ENCODE measurements at regions not wholly inside any gene's neighbourhood (a gene's known extent, or its start where the extent isn't known, plus 50 kb on each side); places are given as distances from the start of the nearest gene placed in this dataset.

DNA sequence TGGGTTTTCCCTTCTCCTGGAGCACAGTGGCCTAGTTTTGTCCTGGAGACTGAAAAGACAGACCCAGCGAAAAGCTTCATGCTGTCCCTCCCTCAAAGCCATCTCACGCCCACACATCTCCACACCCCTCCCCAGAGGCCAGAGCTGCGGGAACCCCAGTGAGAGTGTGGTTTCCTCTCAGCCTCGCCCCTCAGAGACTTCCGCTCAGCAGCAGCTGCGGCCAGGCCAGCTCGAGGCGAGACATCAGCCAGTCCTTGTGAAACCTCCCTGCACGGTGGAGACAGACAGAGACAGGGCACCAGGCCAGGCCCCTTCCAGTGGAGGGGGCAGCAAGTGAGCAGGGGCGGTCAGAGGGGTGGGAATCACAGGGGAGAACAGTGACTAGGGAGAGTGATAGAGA lies 77.0 kb upstream of the TNRC6C start:
- no peaks in the 10 kb centered on the region for H3K9me3 ChIP-seq
- no peak overlapping the region for H3K4me3 ChIP-seq
- peaks cover 37% of the 10 kb centered on the region for H3K4me1 ChIP-seq
- H3K27me3 ChIP-seq = no peaks in the 10 kb centered on the region
- no peaks in the 10 kb centered on the region for H3K36me3 ChIP-seq
- peak overlapping the region; percentile 32 for H3K27ac ChIP-seq
- TF ChIP-seq, protein P1, sequence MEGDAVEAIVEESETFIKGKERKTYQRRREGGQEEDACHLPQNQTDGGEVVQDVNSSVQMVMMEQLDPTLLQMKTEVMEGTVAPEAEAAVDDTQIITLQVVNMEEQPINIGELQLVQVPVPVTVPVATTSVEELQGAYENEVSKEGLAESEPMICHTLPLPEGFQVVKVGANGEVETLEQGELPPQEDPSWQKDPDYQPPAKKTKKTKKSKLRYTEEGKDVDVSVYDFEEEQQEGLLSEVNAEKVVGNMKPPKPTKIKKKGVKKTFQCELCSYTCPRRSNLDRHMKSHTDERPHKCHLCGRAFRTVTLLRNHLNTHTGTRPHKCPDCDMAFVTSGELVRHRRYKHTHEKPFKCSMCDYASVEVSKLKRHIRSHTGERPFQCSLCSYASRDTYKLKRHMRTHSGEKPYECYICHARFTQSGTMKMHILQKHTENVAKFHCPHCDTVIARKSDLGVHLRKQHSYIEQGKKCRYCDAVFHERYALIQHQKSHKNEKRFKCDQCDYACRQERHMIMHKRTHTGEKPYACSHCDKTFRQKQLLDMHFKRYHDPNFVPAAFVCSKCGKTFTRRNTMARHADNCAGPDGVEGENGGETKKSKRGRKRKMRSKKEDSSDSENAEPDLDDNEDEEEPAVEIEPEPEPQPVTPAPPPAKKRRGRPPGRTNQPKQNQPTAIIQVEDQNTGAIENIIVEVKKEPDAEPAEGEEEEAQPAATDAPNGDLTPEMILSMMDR (IDR thresholded peaks at IDR 0.05) = no peak
- TF ChIP-seq POLR2AphosphoS5 (IDR thresholded peaks at IDR 0.05; ENCODE audit: insufficient read depth in 1 of 2, low read depth in 1 of 2) (peak in 1 of 2 donors; percentile 40), POLR2A (IDR thresholded peaks at IDR 0.05) (no peak)
- DNase-seq (ENCODE audit: extremely low spot score in 2 of 2) = no peak
- intact Hi-C loops (cut with DNase I) = no loop called here

DNA sequence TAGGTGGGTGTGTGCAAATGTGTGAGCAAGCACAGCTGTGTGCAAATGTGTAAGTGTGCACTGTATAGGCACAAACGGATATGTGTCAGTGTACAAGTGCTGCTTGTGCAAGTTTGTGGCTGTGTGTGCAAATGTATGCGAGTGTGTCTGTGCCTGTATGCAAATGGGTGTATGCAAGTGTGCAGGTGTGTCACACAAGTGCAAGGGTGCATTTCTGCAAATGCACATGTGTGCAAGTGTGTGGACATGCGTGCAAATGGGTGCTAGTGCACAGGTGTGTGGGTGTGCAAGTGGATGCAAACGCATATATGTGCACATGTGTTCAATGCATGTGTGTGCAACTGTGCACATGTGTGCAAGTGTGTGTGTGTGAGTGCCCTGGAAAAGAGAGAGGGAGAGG lies 76.5 kb upstream of the TNRC6C start:
- no peak overlapping the region for H3K4me3 ChIP-seq
- no peaks in the 10 kb centered on the region for H3K9me3 ChIP-seq
- H3K36me3 ChIP-seq = no peaks in the 10 kb centered on the region
- no peak overlapping the region for H3K27ac ChIP-seq
- intact Hi-C loops (cut with DNase I) = no loop called here
- H3K27me3 ChIP-seq = no peaks in the 10 kb centered on the region
- TF ChIP-seq, protein P1 (IDR thresholded peaks at IDR 0.05) = no peak
- TF ChIP-seq POLR2A (IDR thresholded peaks at IDR 0.05) (no peak), POLR2AphosphoS5 (IDR thresholded peaks at IDR 0.05; ENCODE audit: insufficient read depth in 1 of 2, low read depth in 1 of 2) (no peak)
- DNase-seq (ENCODE audit: extremely low spot score in 2 of 2) = no peak
- H3K4me1 ChIP-seq = peaks cover 40% of the 10 kb centered on the region

DNA sequence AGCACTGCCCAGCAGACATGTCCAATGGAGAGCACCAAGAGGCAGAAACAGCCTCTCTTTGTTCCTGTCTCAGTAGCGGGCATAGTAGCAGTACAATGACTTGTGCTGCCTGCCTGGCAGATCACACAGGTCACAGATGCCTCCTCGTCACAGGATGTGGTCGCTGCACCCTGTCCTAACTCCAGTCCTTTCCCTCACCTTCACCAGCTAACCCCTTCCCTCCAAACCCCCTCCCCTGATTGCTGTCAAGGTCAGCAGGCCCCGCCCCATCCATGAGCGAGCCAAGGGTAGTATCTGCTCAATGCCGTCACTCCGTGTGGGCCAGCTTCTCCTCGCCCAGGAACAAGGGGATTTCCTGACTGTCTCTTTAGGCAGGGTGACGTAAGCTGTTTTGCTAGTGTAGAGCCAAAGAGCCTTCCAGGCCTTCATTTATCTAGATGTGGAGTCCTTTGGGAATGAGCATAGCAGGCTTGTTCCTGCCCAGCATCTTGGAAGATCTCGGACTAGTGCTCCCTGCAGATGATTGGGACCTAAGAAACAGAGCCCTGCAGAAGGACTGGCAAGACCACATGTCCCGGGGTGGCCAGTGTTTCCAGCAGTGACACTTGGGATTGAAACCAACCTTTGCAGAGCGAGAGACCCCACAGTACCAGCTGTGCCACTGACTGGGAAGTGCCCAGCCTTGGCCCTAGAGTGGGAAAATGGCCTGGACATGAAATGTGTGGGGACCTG lies 75.9 kb upstream of the TNRC6C start:
- Histone ChIP-seq H3K27ac (peak overlapping the region; percentile 17), H3K36me3 (no peaks in the 10 kb centered on the region), H3K27me3 (no peaks in the 10 kb centered on the region), H3K4me3 (no peak overlapping the region), H3K4me1 (peaks cover 46% of the 10 kb centered on the region), H3K9me3 (no peaks in the 10 kb centered on the region)
- TF ChIP-seq POLR2A (IDR thresholded peaks at IDR 0.05) = no peak
- no peak for TF ChIP-seq POLR2AphosphoS5 (IDR thresholded peaks at IDR 0.05; ENCODE audit: insufficient read depth in 1 of 2, low read depth in 1 of 2)
- TF ChIP-seq, protein P1 (IDR thresholded peaks at IDR 0.05) = no peak
- no peak for DNase-seq (ENCODE audit: extremely low spot score in 2 of 2)
- intact Hi-C loops (cut with DNase I) = no loop called here

DNA sequence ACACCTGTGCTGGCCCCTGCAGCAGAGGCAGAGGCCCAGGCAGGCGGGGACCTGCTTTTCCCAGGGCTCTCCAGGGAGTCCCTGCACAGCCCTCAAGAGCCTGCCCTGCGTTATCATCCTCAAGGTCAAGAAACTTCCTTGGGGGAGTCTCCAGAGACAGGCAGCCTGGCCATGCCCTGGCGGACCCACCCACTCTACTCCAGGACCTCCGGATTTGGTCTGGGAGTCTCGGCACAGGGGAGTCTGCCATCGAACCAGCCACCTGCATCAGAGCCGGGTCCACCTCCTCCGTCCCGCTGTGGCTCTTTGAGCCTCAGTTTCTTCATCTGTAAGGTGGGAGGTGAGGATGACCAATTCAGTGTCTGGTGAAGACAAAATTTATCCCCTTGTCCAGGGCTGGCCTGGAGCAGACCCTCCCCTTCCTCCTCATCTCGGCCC lies 75.3 kb upstream of the TNRC6C start:
- TF ChIP-seq POLR2A (IDR thresholded peaks at IDR 0.05) (no peak), POLR2AphosphoS5 (IDR thresholded peaks at IDR 0.05; ENCODE audit: insufficient read depth in 1 of 2, low read depth in 1 of 2) (no peak)
- TF ChIP-seq, protein P1 (IDR thresholded peaks at IDR 0.05) = no peak
- Histone ChIP-seq H3K4me1 (peaks cover 52% of the 10 kb centered on the region), H3K9me3 (no peaks in the 10 kb centered on the region), H3K27ac (peak overlapping the region; percentile 17), H3K4me3 (no peak overlapping the region), H3K36me3 (no peaks in the 10 kb centered on the region), H3K27me3 (no peaks in the 10 kb centered on the region)
- intact Hi-C loops (cut with DNase I) = no loop called here
- no peak for DNase-seq (ENCODE audit: extremely low spot score in 2 of 2)

DNA sequence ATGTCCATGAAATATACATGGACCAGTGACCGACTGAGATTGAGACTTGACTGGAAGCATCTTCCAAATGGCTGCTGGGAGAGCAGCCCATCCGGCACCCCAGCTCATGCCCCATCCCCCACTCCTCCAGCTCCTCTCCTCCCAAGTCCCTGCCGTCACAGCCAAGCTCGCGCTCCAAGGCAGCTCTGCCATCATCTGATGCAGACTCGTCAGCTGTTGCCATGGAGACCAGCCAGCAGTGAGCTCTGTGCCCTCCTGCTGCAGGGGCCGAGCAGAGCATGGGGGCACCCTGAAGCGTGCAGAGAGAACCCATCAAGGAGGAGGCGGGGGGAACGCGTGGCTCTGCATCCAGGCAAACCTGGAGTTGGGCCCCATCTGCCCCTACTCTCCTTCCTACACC lies 74.5 kb upstream of the TNRC6C start:
- TF ChIP-seq POLR2AphosphoS5 (IDR thresholded peaks at IDR 0.05; ENCODE audit: insufficient read depth in 1 of 2, low read depth in 1 of 2) (no peak), POLR2A (IDR thresholded peaks at IDR 0.05) (no peak)
- TF ChIP-seq, protein P1 (IDR thresholded peaks at IDR 0.05) = no peak
- H3K4me3 ChIP-seq = no peak overlapping the region
- peaks cover 54% of the 10 kb centered on the region for H3K4me1 ChIP-seq
- H3K9me3 ChIP-seq = no peaks in the 10 kb centered on the region
- H3K27me3 ChIP-seq = no peaks in the 10 kb centered on the region
- H3K27ac ChIP-seq = no peak overlapping the region
- DNase-seq (ENCODE audit: extremely low spot score in 2 of 2) = no peak
- intact Hi-C loops (cut with DNase I) = no loop called here
- no peaks in the 10 kb centered on the region for H3K36me3 ChIP-seq

All from vagina (tissue), 2 donors.